T-helper 1 cell (primary cell): ENCODE measurements at regions not wholly inside any gene's neighbourhood (a gene's known extent, or its start where the extent isn't known, plus 50 kb on each side); places are given as distances from the start of the nearest gene placed in this dataset.

Source experiments
- DNase-seq, 5 donors: peaks; one replicate each; pipeline ENCODE4 v3.0.0-alpha.2; 2012 to 2020

GRCh38 chr5:162325143-162325727, 257.7 kb downstream of the GABRG2 start:
- DNase-seq = no peak

GRCh38 chr5:162334944-162335343, 267.4 kb downstream of the GABRG2 start:
- DNase-seq = no peak

GRCh38 chr5:162360373-162360931, 292.9 kb downstream of the GABRG2 start:
- DNase-seq = no peak

- DNase-seq = no peak
Measured at GRCh38 chr5:162372256-162372655, 304.7 kb downstream of the GABRG2 start.

GRCh38 chr5:162377895-162378294, 310.3 kb downstream of the GABRG2 start:
- no peak for DNase-seq

GRCh38 chr5:162382839-162383238, 315.3 kb downstream of the GABRG2 start:
- DNase-seq = no peak

- no peak for DNase-seq
Measured at GRCh38 chr5:162384225-162384624, 316.7 kb downstream of the GABRG2 start.

- no peak for DNase-seq
Measured at GRCh38 chr5:162391833-162392232, 324.3 kb downstream of the GABRG2 start.

GRCh38 chr5:162392336-162392735, 324.8 kb downstream of the GABRG2 start:
- DNase-seq = no peak

- no peak for DNase-seq
Measured at GRCh38 chr5:162393534-162393933, 326.0 kb downstream of the GABRG2 start.

GRCh38 chr5:162407614-162408013, 340.0 kb downstream of the GABRG2 start:
- no peak for DNase-seq

GRCh38 chr5:162410365-162410764, 342.8 kb downstream of the GABRG2 start:
- no peak for DNase-seq

- no peak for DNase-seq
Measured at GRCh38 chr5:162429142-162429541, 361.6 kb downstream of the GABRG2 start.

GRCh38 chr5:162434281-162434680, 366.7 kb downstream of the GABRG2 start:
- no peak for DNase-seq

GRCh38 chr5:162436055-162436454, 368.5 kb downstream of the GABRG2 start:
- no peak for DNase-seq

- DNase-seq = no peak
Measured at GRCh38 chr5:162444129-162444762, 376.7 kb downstream of the GABRG2 start.

GRCh38 chr5:162456086-162456485, 388.5 kb downstream of the GABRG2 start:
- no peak for DNase-seq

GRCh38 chr5:162466011-162466410, 398.4 kb downstream of the GABRG2 start:
- DNase-seq = no peak

- no peak for DNase-seq
Measured at GRCh38 chr5:162473041-162473714, 405.6 kb downstream of the GABRG2 start.

- no peak for DNase-seq
Measured at GRCh38 chr5:162474239-162474638, 406.7 kb downstream of the GABRG2 start.

- no peak for DNase-seq
Measured at GRCh38 chr5:162484095-162484494, 416.5 kb downstream of the GABRG2 start.

GRCh38 chr5:162484986-162485385, 417.4 kb downstream of the GABRG2 start:
- DNase-seq = no peak

- no peak for DNase-seq
Measured at GRCh38 chr5:162485666-162486292, 418.2 kb downstream of the GABRG2 start.
